HG03095 (cell line): ENCODE measurements at regions not wholly inside any gene's neighbourhood (a gene's known extent, or its start where the extent isn't known, plus 50 kb on each side); places are given as distances from the start of the nearest gene placed in this dataset.

ENCODE experiments used
- ATAC-seq: cut with Tn5 transposase; IDR thresholded peaks from one replicate; pipeline ENCODE4 v1.9.1; 2021; ENCODE audit warnings: moderate library complexity; ENCODE audit not compliant: unreplicated experiment

GRCh38 chr12:31783996-31784645, 55.3 kb upstream of the AMN1 start:
- no peak for ATAC-seq

- no peak for ATAC-seq
Measured at GRCh38 chr12:31783556-31783955, 54.7 kb upstream of the AMN1 start.

- no peak for ATAC-seq
Measured at GRCh38 chr12:31781894-31782540, 53.2 kb upstream of the AMN1 start.

GRCh38 chr12:31780096-31780495, 51.3 kb upstream of the AMN1 start:
- no peak for ATAC-seq

- no peak for ATAC-seq
Measured at GRCh38 chr12:31778687-31779086, 49.9 kb upstream of the AMN1 start.
